ENCODE measurements at regions not wholly inside any gene's neighbourhood (a gene's known extent, or its start where the extent isn't known, plus 50 kb on each side); places are given as distances from the start of the nearest gene placed in this dataset.

DNA sequence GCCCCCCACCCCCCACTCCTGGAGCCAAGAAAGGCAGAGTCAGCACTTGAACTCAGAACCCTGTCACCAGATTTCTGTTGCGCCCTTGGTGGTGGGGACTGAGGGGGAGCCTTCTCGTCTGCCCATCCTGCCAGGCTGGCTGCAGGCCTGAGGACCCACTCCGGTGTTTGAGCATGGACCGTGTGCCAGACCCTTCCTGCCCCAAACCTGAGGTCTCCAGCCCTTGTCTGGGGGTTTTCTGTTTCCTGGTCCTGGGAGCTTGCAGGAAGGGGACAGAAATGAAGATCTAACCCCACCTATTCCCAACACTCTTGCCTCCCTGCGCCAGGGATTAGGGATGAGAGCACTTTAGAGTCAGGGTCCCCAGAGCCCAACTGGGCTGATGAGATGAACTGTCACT is 190.6 kb downstream of the HAUS1 start:
- ChIA-PET CTCF (no interaction called here), RAD21 (ENCODE audit: low non-redundant PET in 1 of 2, low total read pairs in 2 of 2, uncharacterized antibody in 2 of 2, unreplicated experiment in 2 of 2) (no interaction called here), POLR2A (no interaction called here)
- ATAC-seq: no peak
- Histone ChIP-seq H3K4me1 (ENCODE audit: control insufficient read depth in 1 of 2, insufficient read depth in 2 of 2, low read length in 2 of 2) (no peaks in the 10 kb centered on the region), H3K79me2 (ENCODE audit: insufficient read depth, low read length) (no peaks in the 10 kb centered on the region), H3K9me2 (ENCODE audit: insufficient read depth) (no peaks in the 10 kb centered on the region), H3K27me3 (ENCODE audit: insufficient read depth, low read length) (no peaks in the 10 kb centered on the region), H3K9ac (ENCODE audit: low read length) (no peak overlapping the region), H3K4me2 (ENCODE audit: low read length) (no peak overlapping the region), H3K9me3 (ENCODE audit: control insufficient read depth in 1 of 2, insufficient read depth in 1 of 2, low read depth in 1 of 2, low read length in 2 of 2) (no peaks in the 10 kb centered on the region), H3K27ac (ENCODE audit: low read depth, low read length) (no peak overlapping the region), H2AFZ (ENCODE audit: low read depth, low read length, poor library complexity, severe bottlenecking) (no peak overlapping the region), H4K20me1 (ENCODE audit: insufficient read depth) (no peaks in the 10 kb centered on the region), H3K4me3 (replicated peaks in 1 of 2; ENCODE audit: low read depth in 1 of 2, low read length in 2 of 2) (no peak overlapping the region), H3K36me3 (ENCODE audit: control insufficient read depth in 1 of 2, insufficient read depth in 2 of 2, low read length in 2 of 2) (no peaks in the 10 kb centered on the region)
- intact Hi-C loops (cut with micrococcal nuclease): no loop called here
- no peak for DNase-seq (ENCODE audit: low read depth, low spot score)
- TF ChIP-seq TCF7L2 (IDR thresholded peaks at IDR 0.05; ENCODE audit: borderline replicate concordance, extremely low read depth, insufficient read depth, insufficient read length): no peak
- TF ChIP-seq CBX3 (IDR thresholded peaks at IDR 0.05; ENCODE audit: low read depth): no peak
- no peak for TF ChIP-seq POLR2AphosphoS5 (IDR thresholded peaks at IDR 0.05; ENCODE audit: low read depth, low read length)
- no peak for TF ChIP-seq EGR1 (IDR thresholded peaks at IDR 0.05; ENCODE audit: low read depth)
- TF ChIP-seq, protein P1, sequence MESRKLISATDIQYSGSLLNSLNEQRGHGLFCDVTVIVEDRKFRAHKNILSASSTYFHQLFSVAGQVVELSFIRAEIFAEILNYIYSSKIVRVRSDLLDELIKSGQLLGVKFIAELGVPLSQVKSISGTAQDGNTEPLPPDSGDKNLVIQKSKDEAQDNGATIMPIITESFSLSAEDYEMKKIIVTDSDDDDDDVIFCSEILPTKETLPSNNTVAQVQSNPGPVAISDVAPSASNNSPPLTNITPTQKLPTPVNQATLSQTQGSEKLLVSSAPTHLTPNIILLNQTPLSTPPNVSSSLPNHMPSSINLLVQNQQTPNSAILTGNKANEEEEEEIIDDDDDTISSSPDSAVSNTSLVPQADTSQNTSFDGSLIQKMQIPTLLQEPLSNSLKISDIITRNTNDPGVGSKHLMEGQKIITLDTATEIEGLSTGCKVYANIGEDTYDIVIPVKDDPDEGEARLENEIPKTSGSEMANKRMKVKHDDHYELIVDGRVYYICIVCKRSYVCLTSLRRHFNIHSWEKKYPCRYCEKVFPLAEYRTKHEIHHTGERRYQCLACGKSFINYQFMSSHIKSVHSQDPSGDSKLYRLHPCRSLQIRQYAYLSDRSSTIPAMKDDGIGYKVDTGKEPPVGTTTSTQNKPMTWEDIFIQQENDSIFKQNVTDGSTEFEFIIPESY (IDR thresholded peaks at IDR 0.05; ENCODE audit: extremely low read depth, insufficient replicate concordance, low read length): no peak
- no peak for TF ChIP-seq RAD21 (IDR thresholded peaks at IDR 0.05; ENCODE audit: low read depth)
- TF ChIP-seq, protein P2, sequence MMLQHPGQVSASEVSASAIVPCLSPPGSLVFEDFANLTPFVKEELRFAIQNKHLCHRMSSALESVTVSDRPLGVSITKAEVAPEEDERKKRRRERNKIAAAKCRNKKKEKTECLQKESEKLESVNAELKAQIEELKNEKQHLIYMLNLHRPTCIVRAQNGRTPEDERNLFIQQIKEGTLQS (IDR thresholded peaks at IDR 0.05): no peak
- TF ChIP-seq, protein P3, sequence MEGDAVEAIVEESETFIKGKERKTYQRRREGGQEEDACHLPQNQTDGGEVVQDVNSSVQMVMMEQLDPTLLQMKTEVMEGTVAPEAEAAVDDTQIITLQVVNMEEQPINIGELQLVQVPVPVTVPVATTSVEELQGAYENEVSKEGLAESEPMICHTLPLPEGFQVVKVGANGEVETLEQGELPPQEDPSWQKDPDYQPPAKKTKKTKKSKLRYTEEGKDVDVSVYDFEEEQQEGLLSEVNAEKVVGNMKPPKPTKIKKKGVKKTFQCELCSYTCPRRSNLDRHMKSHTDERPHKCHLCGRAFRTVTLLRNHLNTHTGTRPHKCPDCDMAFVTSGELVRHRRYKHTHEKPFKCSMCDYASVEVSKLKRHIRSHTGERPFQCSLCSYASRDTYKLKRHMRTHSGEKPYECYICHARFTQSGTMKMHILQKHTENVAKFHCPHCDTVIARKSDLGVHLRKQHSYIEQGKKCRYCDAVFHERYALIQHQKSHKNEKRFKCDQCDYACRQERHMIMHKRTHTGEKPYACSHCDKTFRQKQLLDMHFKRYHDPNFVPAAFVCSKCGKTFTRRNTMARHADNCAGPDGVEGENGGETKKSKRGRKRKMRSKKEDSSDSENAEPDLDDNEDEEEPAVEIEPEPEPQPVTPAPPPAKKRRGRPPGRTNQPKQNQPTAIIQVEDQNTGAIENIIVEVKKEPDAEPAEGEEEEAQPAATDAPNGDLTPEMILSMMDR (IDR thresholded peaks at IDR 0.05 in 2 of 3, conservative IDR thresholded peaks at IDR 0.05 in 1 of 3; ENCODE audit: borderline replicate concordance in 1 of 3, insufficient read depth in 1 of 3, low read depth in 2 of 3, low read length in 2 of 3): no peak
- no peak for TF ChIP-seq ELF1 (IDR thresholded peaks at IDR 0.05; ENCODE audit: borderline replicate concordance, low read depth)
- no peak for TF ChIP-seq POLR2A (IDR thresholded peaks at IDR 0.05; ENCODE audit: borderline replicate concordance, extremely low read depth, insufficient read depth, insufficient read length)
- TF ChIP-seq SIN3A (IDR thresholded peaks at IDR 0.05; ENCODE audit: low read depth): no peak
- TF ChIP-seq ZFX (IDR thresholded peaks at IDR 0.05): no peak
- TF ChIP-seq JUND (IDR thresholded peaks at IDR 0.05): no peak
- no peak for TF ChIP-seq FOSL1 (IDR thresholded peaks at IDR 0.05; ENCODE audit: low read depth)
- no peak for TF ChIP-seq SRF (IDR thresholded peaks at IDR 0.05; ENCODE audit: low read depth)
- no peak for TF ChIP-seq EZH2phosphoT487 (IDR thresholded peaks at IDR 0.05; ENCODE audit: borderline replicate concordance)
- BruUV-seq (replicated peaks): no TSS peak

All from HCT116 (cell line).